ENCODE measurements at regions not wholly inside any gene's neighbourhood (a gene's known extent, or its start where the extent isn't known, plus 50 kb on each side); places are given as distances from the start of the nearest gene placed in this dataset.
"Not testable (repeated sequence)": the region's sequence is repeated elsewhere in the genome, so short reads cannot be mapped to it uniquely, and the experiment has no call there.

DNA sequence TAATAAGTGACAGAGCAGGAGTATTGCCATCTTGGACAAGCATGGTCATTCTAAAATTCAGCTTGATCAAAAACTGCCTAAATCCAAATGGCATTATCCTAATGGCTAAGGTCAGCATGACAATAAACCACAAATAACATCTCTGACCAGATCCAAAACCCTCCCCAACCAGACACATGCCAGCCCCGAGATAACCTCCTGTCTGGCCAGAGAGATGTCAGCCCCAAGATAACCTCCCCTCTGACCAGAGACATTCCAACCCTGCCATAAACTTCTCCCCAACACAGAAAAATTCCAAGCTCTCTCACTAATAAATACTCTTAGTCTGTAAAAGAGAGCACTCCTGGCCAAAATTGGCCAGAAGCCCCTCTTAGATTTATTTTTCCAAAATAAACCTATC is 470.5 kb upstream of the UBE2E2 start:
- Histone ChIP-seq H3K4me1 (ENCODE audit: control insufficient read depth in 2 of 2, insufficient read depth in 2 of 2, low read length in 2 of 2) (no peaks in the 10 kb centered on the region), H3K36me3 (ENCODE audit: control insufficient read depth in 2 of 3, insufficient read depth in 3 of 3, low read length in 3 of 3) (no peaks in the 10 kb centered on the region), H3K27ac (ENCODE audit: low read depth, low read length) (no peak overlapping the region), H3K27me3 (ENCODE audit: control insufficient read depth in 2 of 2, insufficient read depth in 2 of 2, low read length in 2 of 2) (no peaks in the 10 kb centered on the region), H3K4me3 (ENCODE audit: low read length) (no peak overlapping the region), H3K9me3 (ENCODE audit: control insufficient read depth in 2 of 3, low read length in 3 of 3) (no peaks in the 10 kb centered on the region)
- ATAC-seq (no peak), DNase-seq (no peak)
- CTCF ChIA-PET, result no interaction called here
- peaks cover 0 to 1% (median 0%) of the 10 kb centered on the region in 7 donors for H3K4me1 Mint-ChIP-seq
- H3K36me3 Mint-ChIP-seq, result no peaks in the 10 kb centered on the region
- H3K27ac Mint-ChIP-seq, result no peak overlapping the region
- intact Hi-C loops (cut with micrococcal nuclease), result no loop called here
- peaks cover 0 to 18% (median 4%) of the 10 kb centered on the region in 11 donors for H3K9me3 Mint-ChIP-seq
- no peak overlapping the region for H3K4me3 Mint-ChIP-seq
- peaks cover 0 to 5% (median 0%) of the 10 kb centered on the region in 5 donors for H3K27me3 Mint-ChIP-seq
- POLR2A ChIA-PET, result no interaction called here

- ChIA-PET CTCF (no interaction called here), POLR2A (no interaction called here)
- peaks cover 0 to 5% (median 0%) of the 10 kb centered on the region in 5 donors for H3K27me3 Mint-ChIP-seq
- H3K36me3 ChIP-seq (ENCODE audit: control insufficient read depth in 2 of 3, insufficient read depth in 3 of 3, low read length in 3 of 3), result no peaks in the 10 kb centered on the region
- no peaks in the 10 kb centered on the region for H3K4me1 Mint-ChIP-seq
- H3K27me3 ChIP-seq (ENCODE audit: control insufficient read depth in 2 of 2, insufficient read depth in 2 of 2, low read length in 2 of 2), result no peaks in the 10 kb centered on the region
- intact Hi-C loops (cut with micrococcal nuclease), result no loop called here
- H3K4me3 ChIP-seq (ENCODE audit: low read length), result no peak overlapping the region
- no peaks in the 10 kb centered on the region for H3K9me3 ChIP-seq (ENCODE audit: control insufficient read depth in 2 of 3, low read length in 3 of 3)
- peaks cover 0 to 18% (median 4%) of the 10 kb centered on the region in 11 donors for H3K9me3 Mint-ChIP-seq
- no peak overlapping the region for H3K27ac Mint-ChIP-seq
- DNase-seq (no peak), ATAC-seq (no peak)
- H3K27ac ChIP-seq (ENCODE audit: low read depth, low read length), result no peak overlapping the region
- no peak overlapping the region for H3K4me3 Mint-ChIP-seq
- no peaks in the 10 kb centered on the region for H3K36me3 Mint-ChIP-seq
- no peaks in the 10 kb centered on the region for H3K4me1 ChIP-seq (ENCODE audit: control insufficient read depth in 2 of 2, insufficient read depth in 2 of 2, low read length in 2 of 2)
These were observed 468.9 kb upstream of the UBE2E2 start for GRCh38 chr3:22734207-22734606.

DNA sequence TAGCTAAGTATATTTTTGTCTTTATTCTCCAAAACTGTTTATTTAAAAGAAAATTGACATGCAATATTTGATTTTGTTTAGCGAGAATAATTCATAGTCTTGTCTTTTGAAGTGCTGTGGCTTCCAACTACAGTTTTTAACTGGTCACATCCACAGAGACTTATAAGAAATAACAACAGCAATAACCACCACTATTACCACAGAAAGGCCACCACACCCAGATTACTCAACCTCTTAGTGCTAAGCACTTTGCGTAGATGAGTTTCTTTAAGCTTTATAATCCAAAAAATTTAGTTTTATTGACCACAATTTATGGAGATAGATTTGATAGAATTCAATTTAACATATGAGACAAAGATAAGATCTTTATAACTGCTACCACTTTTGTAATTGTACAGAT is 468.4 kb upstream of the UBE2E2 start:
- ChIA-PET POLR2A (no interaction called here), CTCF (no interaction called here)
- Mint-ChIP-seq H3K36me3 (no peaks in the 10 kb centered on the region), H3K9me3 (peaks cover 0 to 18% (median 4%) of the 10 kb centered on the region in 11 donors), H3K27me3 (peaks cover 0 to 5% (median 0%) of the 10 kb centered on the region in 5 donors), H3K4me3 (no peak overlapping the region), H3K4me1 (no peaks in the 10 kb centered on the region), H3K27ac (no peak overlapping the region)
- Histone ChIP-seq H3K4me1 (ENCODE audit: control insufficient read depth in 2 of 2, insufficient read depth in 2 of 2, low read length in 2 of 2) (no peaks in the 10 kb centered on the region), H3K4me3 (ENCODE audit: low read length) (no peak overlapping the region), H3K9me3 (ENCODE audit: control insufficient read depth in 2 of 3, low read length in 3 of 3) (no peaks in the 10 kb centered on the region), H3K36me3 (ENCODE audit: control insufficient read depth in 2 of 3, insufficient read depth in 3 of 3, low read length in 3 of 3) (no peaks in the 10 kb centered on the region), H3K27me3 (ENCODE audit: control insufficient read depth in 2 of 2, insufficient read depth in 2 of 2, low read length in 2 of 2) (no peaks in the 10 kb centered on the region), H3K27ac (ENCODE audit: low read depth, low read length) (no peak overlapping the region)
- DNase-seq, result no peak
- ATAC-seq, result no peak
- intact Hi-C loops (cut with micrococcal nuclease), result no loop called here

- no peak overlapping the region for H3K4me3 Mint-ChIP-seq
- POLR2A ChIA-PET, result no interaction called here
- no peaks in the 10 kb centered on the region for H3K9me3 ChIP-seq (ENCODE audit: control insufficient read depth in 2 of 3, low read length in 3 of 3)
These were observed 467.8 kb upstream of the UBE2E2 start for GRCh38 chr3:22735373-22735772.

DNA sequence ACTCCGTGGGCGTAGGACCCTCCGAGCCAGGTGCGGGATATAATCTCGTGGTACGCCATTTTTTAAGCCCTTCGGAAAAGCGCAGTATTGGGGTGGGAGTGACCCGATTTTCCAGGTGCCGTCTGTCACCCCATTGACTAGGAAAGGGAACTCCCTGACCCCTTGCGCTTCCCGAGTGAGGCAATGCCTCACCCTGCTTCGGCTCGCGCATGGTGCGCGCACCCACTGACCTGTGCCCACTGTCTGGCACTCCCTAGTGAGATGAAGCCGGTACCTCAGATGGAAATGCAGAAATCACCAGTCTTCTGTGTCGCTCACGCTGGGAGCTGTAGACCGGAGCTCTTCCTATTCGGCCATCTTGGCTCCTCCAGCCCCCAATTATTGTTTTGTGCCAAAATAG is 459.7 kb upstream of the UBE2E2 start:
- peak overlapping the region in 1 of 10 donors; percentile 23 for H3K4me3 Mint-ChIP-seq
- DNase-seq; H3K27me3 Mint-ChIP-seq; H3K9me3 ChIP-seq (ENCODE audit: control insufficient read depth in 2 of 3, low read length in 3 of 3); H3K36me3 Mint-ChIP-seq; H3K4me3 ChIP-seq (ENCODE audit: low read length); CTCF ChIA-PET; H3K9me3 Mint-ChIP-seq; H3K27ac Mint-ChIP-seq; ATAC-seq; H3K4me1 ChIP-seq (ENCODE audit: control insufficient read depth in 2 of 2, insufficient read depth in 2 of 2, low read length in 2 of 2); intact Hi-C loops (cut with micrococcal nuclease); POLR2A ChIA-PET; H3K27me3 ChIP-seq (ENCODE audit: control insufficient read depth in 2 of 2, insufficient read depth in 2 of 2, low read length in 2 of 2); H3K27ac ChIP-seq (ENCODE audit: low read depth, low read length); H3K36me3 ChIP-seq (ENCODE audit: control insufficient read depth in 2 of 3, insufficient read depth in 3 of 3, low read length in 3 of 3); H3K4me1 Mint-ChIP-seq: not testable (repeated sequence)

More at GRCh38 chr3:22735373-22735772, 467.8 kb upstream of the UBE2E2 start:
- no peak overlapping the region for H3K27ac Mint-ChIP-seq
- DNase-seq (no peak), ATAC-seq (no peak)
- H3K27me3 Mint-ChIP-seq, result peaks cover 0 to 5% (median 0%) of the 10 kb centered on the region in 5 donors
- Histone ChIP-seq H3K4me3 (ENCODE audit: low read length) (no peak overlapping the region), H3K27ac (ENCODE audit: low read depth, low read length) (no peak overlapping the region), H3K27me3 (ENCODE audit: control insufficient read depth in 2 of 2, insufficient read depth in 2 of 2, low read length in 2 of 2) (no peaks in the 10 kb centered on the region), H3K4me1 (ENCODE audit: control insufficient read depth in 2 of 2, insufficient read depth in 2 of 2, low read length in 2 of 2) (no peaks in the 10 kb centered on the region), H3K36me3 (ENCODE audit: control insufficient read depth in 2 of 3, insufficient read depth in 3 of 3, low read length in 3 of 3) (no peaks in the 10 kb centered on the region)
- H3K9me3 Mint-ChIP-seq, result peaks cover 0 to 18% (median 4%) of the 10 kb centered on the region in 11 donors
- H3K4me1 Mint-ChIP-seq, result no peaks in the 10 kb centered on the region
- no peaks in the 10 kb centered on the region for H3K36me3 Mint-ChIP-seq
- CTCF ChIA-PET, result no interaction called here
- intact Hi-C loops (cut with micrococcal nuclease), result no loop called here

GRCh38 chr3:22745321-22745720 is 457.8 kb upstream of the UBE2E2 start:
- Mint-ChIP-seq H3K27ac (no peak overlapping the region), H3K9me3 (peaks cover 0 to 19% (median 3%) of the 10 kb centered on the region in 11 donors), H3K36me3 (no peaks in the 10 kb centered on the region), H3K4me3 (no peak overlapping the region), H3K4me1 (no peaks in the 10 kb centered on the region), H3K27me3 (peaks cover 0 to 4% (median 0%) of the 10 kb centered on the region in 5 donors)
- H3K4me3 ChIP-seq (ENCODE audit: low read length), result no peak overlapping the region
- ChIA-PET POLR2A (no interaction called here), CTCF (no interaction called here)
- H3K36me3 ChIP-seq (ENCODE audit: control insufficient read depth in 2 of 3, insufficient read depth in 3 of 3, low read length in 3 of 3), result no peaks in the 10 kb centered on the region
- no peaks in the 10 kb centered on the region for H3K27me3 ChIP-seq (ENCODE audit: control insufficient read depth in 2 of 2, insufficient read depth in 2 of 2, low read length in 2 of 2)
- DNase-seq (no peak), ATAC-seq (no peak)
- intact Hi-C loops (cut with micrococcal nuclease), result no loop called here
- no peaks in the 10 kb centered on the region for H3K4me1 ChIP-seq (ENCODE audit: control insufficient read depth in 2 of 2, insufficient read depth in 2 of 2, low read length in 2 of 2)
- no peak overlapping the region for H3K27ac ChIP-seq (ENCODE audit: low read depth, low read length)
- H3K9me3 ChIP-seq (ENCODE audit: control insufficient read depth in 2 of 3, low read length in 3 of 3), result no peaks in the 10 kb centered on the region

GRCh38 chr3:22746221-22746620 is 456.9 kb upstream of the UBE2E2 start:
- Histone ChIP-seq H3K27ac (ENCODE audit: low read depth, low read length) (no peak overlapping the region), H3K9me3 (ENCODE audit: control insufficient read depth in 2 of 3, low read length in 3 of 3) (no peaks in the 10 kb centered on the region), H3K27me3 (ENCODE audit: control insufficient read depth in 2 of 2, insufficient read depth in 2 of 2, low read length in 2 of 2) (no peaks in the 10 kb centered on the region), H3K36me3 (ENCODE audit: control insufficient read depth in 2 of 3, insufficient read depth in 3 of 3, low read length in 3 of 3) (no peaks in the 10 kb centered on the region), H3K4me1 (ENCODE audit: control insufficient read depth in 2 of 2, insufficient read depth in 2 of 2, low read length in 2 of 2) (no peaks in the 10 kb centered on the region), H3K4me3 (ENCODE audit: low read length) (no peak overlapping the region)
- Mint-ChIP-seq H3K36me3 (no peaks in the 10 kb centered on the region), H3K9me3 (peaks cover 0 to 15% (median 3%) of the 10 kb centered on the region in 11 donors), H3K4me1 (no peaks in the 10 kb centered on the region), H3K27ac (no peak overlapping the region), H3K27me3 (peaks cover 0 to 4% (median 0%) of the 10 kb centered on the region in 5 donors), H3K4me3 (no peak overlapping the region)
- ATAC-seq, result no peak
- ChIA-PET CTCF (interaction anchor here (0.6 kb wide), 1 partner anchor 85 kb away, joined by 5 read pairs; no protein-coding TSS in a partner anchor), POLR2A (no interaction called here)
- intact Hi-C loops (cut with micrococcal nuclease), result no loop called here
- DNase-seq, result no peak

All from naive thymus-derived CD4-positive, alpha-beta T cell (primary cell).